Spinal cord (tissue), 9 donors: ENCODE measurements at regions not wholly inside any gene's neighbourhood (a gene's known extent, or its start where the extent isn't known, plus 50 kb on each side); places are given as distances from the start of the nearest gene placed in this dataset.
A peak's percentile ranks its signal among the peaks of the same experiment; 100 is the strongest.

Experiments used
- DNase-seq, 6 donors: peaks; one replicate each; pipeline versions ENCODE4 v3.0.0 to v3.0.0-alpha.2; 2013 to 2015; ENCODE audit warnings: low spot score in 6 of 6, low read depth in 4 of 6
- H3K27ac ChIP-seq: one replicate; pipeline ENCODE4 v1.5.1; 2013; ENCODE audit warnings: low read depth, low read length, control low read depth
- H3K27me3 ChIP-seq: one replicate; pipeline ENCODE4 v1.6.1; 2013; ENCODE audit warnings: low read length; ENCODE audit not compliant: control insufficient read depth, insufficient read depth
- H3K36me3 ChIP-seq: one replicate; pipeline ENCODE4 v1.6.1; 2013; ENCODE audit warnings: low read length; ENCODE audit not compliant: control insufficient read depth, insufficient read depth
- H3K4me1 ChIP-seq: one replicate; pipeline ENCODE4 v1.6.1; 2013; ENCODE audit warnings: low read length; ENCODE audit not compliant: control insufficient read depth, insufficient read depth
- H3K4me3 ChIP-seq: one replicate; pipeline ENCODE4 v1.5.1; 2013; ENCODE audit warnings: low read depth, low read length, control low read depth
- H3K9me3 ChIP-seq: one replicate; pipeline ENCODE4 v1.6.1; 2013; ENCODE audit warnings: low read length; ENCODE audit not compliant: control insufficient read depth, insufficient read depth
- WGBS: methylation state at CpG from one replicate; pipeline ENCODE4 v1.1.5; 2013; ENCODE audit warnings: missing lambda C conversion rate; ENCODE audit not compliant: insufficient coverage; 5-methylcytosine and 5-hydroxymethylcytosine counted together
- donor health status: healthy.

DNA sequence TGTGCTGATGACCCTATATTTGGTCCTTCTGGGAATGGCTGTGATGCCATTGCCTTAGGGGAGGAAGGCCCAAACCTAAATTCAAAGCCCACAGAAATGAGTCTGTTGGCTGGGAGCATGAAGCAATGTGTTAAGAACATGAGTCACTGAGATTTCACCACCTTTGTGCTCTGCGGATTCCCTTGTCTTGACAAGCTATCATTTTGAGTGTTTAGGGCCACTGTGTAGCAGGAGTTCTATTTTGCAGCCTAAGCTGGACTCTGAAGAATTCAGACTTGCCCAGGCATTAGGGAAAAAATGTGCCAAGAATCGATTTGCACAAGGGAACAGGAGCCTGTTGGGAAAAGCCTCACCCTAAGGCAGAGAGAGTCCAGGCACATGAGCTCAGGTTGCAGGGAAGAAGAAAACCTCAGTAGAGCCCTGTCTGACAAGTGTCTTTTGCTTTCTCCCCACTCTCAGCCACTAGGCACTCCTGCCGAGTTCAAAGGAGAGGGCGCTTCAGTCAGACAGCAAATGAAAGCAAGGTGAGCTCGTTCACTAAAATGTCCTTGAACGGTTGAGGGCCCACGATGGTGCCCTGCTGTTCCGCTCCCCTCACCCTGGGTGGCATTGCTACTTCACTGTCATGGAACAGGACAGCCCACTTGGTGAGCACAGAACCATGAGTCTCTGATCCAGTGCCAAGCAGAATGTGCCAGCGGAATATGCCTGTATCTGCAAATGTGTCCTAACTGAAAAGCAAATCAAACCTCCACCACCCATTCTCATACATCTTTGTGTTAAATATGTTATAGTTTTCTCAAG lies 93.6 kb downstream of the PRLHR start:
- Histone ChIP-seq H3K4me3 (no peak overlapping the region), H3K36me3 (no peaks in the 10 kb centered on the region), H3K27ac (no peak overlapping the region), H3K27me3 (peaks cover 2% of the 10 kb centered on the region), H3K9me3 (no peaks in the 10 kb centered on the region), H3K4me1 (no peaks in the 10 kb centered on the region)
- DNase-seq: no peak
- 63% methylated on average over 8 of the region's 9 CpGs for WGBS

DNA sequence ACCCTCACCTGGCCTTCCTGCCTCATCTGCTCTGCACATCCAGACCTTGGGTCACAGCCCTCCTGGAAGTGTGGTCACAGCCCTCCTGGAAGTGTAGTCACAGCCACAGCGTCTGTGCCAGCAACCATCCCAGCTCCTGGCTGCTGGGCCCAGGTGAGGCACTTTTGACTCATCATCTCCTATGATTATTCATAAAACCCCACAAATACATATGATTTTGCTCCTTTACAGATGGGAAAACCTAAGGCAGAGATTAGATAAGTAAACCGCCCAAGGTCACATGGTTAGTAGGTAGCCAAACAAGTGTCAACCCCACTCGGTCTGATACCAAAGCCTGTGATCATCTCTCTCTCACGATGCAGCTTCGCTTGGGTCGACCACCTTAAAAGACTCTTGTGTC lies 94.3 kb downstream of the PRLHR start:
- no peak for DNase-seq
- 95% methylated on average over 5 of the region's 6 CpGs for WGBS
- Histone ChIP-seq H3K27me3 (peaks cover 2% of the 10 kb centered on the region), H3K36me3 (no peaks in the 10 kb centered on the region), H3K4me1 (no peaks in the 10 kb centered on the region), H3K4me3 (no peak overlapping the region), H3K27ac (no peak overlapping the region), H3K9me3 (no peaks in the 10 kb centered on the region)

DNA sequence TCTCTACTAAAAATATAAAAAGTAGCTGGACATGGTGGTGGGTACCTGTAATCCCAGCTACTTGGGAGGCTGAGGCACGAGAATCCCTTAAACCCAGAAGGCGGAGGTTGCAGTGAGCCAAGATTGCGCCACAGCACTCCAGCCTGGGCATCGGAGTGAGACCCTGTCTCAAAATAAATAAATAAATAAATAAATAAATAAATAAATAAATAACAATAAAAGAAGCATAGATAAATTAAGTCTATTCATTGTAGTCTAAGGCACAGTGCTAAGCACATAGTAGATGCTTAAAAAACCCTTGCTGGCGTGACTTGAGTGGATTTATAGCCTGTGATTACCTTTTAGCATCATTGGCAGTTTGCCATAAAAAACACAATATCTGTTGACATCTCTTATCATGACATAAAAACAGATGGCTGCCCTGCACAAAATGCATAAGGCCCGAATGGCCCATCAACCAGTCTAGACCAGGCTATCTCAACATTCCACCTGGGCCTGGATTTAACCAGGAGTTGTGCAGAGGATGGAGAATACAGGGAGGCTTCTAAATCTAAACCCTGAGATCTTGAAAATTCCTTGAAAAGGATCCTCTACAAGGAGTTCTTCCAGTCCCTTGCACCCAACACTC lies 94.9 kb downstream of the PRLHR start:
- Histone ChIP-seq H3K9me3 (no peaks in the 10 kb centered on the region), H3K36me3 (no peaks in the 10 kb centered on the region), H3K4me1 (no peaks in the 10 kb centered on the region), H3K27me3 (peaks cover 2% of the 10 kb centered on the region), H3K4me3 (no peak overlapping the region), H3K27ac (no peak overlapping the region)
- no CpG with 5 or more reads among the region's 6 CpGs for WGBS
- no peak for DNase-seq

DNA sequence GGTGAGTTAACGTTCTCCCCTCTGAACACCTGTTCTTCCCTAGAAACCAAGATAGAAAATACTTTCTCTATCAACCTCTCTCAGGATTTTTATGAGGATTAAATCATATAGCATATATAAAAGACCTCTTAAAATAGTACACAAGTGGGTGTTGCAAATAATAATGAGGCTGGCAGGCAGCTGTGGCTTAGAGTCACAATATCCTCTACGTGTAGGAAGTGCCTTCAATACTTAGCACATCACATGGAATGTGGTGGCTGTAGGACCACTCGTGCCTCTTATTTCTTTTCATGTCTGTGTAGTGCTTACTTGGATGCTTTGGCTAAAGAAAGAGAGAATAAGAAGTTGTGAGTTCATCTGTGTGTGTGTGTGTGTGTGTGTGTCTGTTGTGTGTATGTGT lies 96.3 kb downstream of the PRLHR start:
- no peak for DNase-seq
- Histone ChIP-seq H3K9me3 (no peaks in the 10 kb centered on the region), H3K36me3 (no peaks in the 10 kb centered on the region), H3K4me1 (no peaks in the 10 kb centered on the region), H3K27me3 (peaks cover 2% of the 10 kb centered on the region), H3K4me3 (no peak overlapping the region), H3K27ac (no peak overlapping the region)
- WGBS: 100% methylated on average over 1 of the region's 3 CpGs

DNA sequence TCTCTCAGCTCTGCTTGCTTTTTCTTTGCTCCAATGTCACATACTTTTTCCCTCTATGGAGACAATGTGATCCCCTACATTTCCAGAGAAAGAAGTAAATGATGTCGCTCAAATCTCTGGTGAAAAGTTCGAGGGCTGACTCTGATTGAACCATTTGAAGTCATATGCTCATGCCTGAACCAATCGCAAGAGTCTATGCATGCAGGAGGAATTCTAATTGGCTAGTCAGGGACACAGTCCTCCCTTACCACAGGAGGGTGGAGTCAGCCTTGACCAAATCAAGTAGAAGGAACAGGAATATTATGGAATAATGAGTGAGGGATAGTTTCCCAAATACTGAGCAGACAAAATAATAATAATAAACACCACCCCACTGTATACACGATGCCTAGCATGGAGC lies 96.8 kb downstream of the PRLHR start:
- no CpG with 5 or more reads among the region's 4 CpGs for WGBS
- no peaks in the 10 kb centered on the region for H3K36me3 ChIP-seq
- no peak overlapping the region for H3K27ac ChIP-seq
- H3K4me3 ChIP-seq: no peak overlapping the region
- no peaks in the 10 kb centered on the region for H3K9me3 ChIP-seq
- no peak for DNase-seq
- H3K4me1 ChIP-seq: no peaks in the 10 kb centered on the region
- peaks cover 2% of the 10 kb centered on the region for H3K27me3 ChIP-seq

DNA sequence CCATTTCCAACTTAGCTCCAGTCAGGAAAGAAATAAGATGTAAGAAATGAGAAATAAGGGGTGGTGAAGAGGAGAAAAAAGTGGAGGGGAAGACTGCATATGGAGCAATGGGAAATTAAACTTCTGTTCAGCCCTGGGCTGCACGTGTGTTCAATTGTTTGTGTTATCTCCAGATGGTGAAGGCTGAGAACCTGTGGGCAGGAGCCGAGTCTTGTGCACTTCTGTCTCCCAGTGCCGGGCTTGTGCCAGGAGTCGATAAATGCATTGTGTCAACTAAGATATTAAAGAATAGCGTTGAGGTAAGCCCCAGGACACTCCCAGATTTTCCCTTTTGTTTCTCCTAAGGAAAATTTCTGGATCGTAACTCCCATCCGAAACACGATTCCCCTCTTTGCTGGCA lies 98.2 kb downstream of the PRLHR start:
- DNase-seq: peak in 1 of 6 donors; percentile 47
- Histone ChIP-seq H3K9me3 (no peaks in the 10 kb centered on the region), H3K4me1 (no peaks in the 10 kb centered on the region), H3K27ac (no peak overlapping the region), H3K4me3 (no peak overlapping the region), H3K27me3 (peaks cover 2% of the 10 kb centered on the region), H3K36me3 (no peaks in the 10 kb centered on the region)
- 84% methylated on average over 7 of the region's 8 CpGs for WGBS

DNA sequence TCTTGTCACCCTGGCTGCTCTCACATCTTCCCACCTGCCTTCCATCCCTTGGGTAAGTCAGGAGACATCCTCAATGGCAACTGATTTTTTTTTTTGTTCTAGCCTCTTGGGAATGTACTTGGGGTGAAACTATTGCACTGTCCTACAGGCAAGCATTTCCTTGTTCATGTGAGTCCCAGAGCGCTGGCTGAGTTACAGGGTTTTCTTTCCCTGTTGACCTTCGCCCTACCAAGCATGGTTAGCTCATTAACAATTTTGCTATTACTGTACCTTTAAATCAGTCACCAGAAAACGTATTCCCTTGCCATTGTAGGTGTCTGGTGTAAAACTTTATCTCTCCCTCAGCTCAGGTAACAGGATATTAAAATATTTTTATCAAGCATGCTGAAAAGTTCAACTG lies 98.9 kb downstream of the PRLHR start:
- no peak overlapping the region for H3K4me3 ChIP-seq
- H3K9me3 ChIP-seq: no peaks in the 10 kb centered on the region
- DNase-seq: no peak
- H3K27ac ChIP-seq: no peak overlapping the region
- no CpG with 5 or more reads among the region's 3 CpGs for WGBS
- H3K36me3 ChIP-seq: no peaks in the 10 kb centered on the region
- peaks cover 2% of the 10 kb centered on the region for H3K27me3 ChIP-seq
- H3K4me1 ChIP-seq: no peaks in the 10 kb centered on the region

DNA sequence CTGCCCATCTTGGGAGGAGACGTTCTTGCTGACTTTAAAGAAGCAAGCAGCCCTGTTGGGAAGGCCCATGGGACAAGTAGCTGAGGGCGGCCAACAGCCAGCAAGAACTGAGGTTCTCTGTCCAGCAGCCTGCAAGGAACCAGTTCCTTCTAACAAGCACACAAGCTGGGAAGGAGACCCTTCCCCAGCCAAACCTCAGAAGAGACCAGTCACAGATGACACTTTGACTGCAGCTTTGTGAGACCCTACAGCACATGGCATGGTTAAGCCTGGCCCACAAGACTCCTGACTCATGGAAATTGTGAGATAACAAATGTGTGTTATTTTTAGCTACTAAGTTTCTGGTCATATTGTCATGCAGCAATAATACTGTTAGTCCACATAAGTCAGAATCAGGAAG lies 99.9 kb downstream of the PRLHR start:
- no peaks in the 10 kb centered on the region for H3K4me1 ChIP-seq
- H3K4me3 ChIP-seq: no peak overlapping the region
- H3K27me3 ChIP-seq: peaks cover 2% of the 10 kb centered on the region
- no peaks in the 10 kb centered on the region for H3K36me3 ChIP-seq
- no peak for DNase-seq
- H3K9me3 ChIP-seq: no peaks in the 10 kb centered on the region
- 95% methylated on average over 2 of the region's 2 CpGs for WGBS
- no peak overlapping the region for H3K27ac ChIP-seq

DNA sequence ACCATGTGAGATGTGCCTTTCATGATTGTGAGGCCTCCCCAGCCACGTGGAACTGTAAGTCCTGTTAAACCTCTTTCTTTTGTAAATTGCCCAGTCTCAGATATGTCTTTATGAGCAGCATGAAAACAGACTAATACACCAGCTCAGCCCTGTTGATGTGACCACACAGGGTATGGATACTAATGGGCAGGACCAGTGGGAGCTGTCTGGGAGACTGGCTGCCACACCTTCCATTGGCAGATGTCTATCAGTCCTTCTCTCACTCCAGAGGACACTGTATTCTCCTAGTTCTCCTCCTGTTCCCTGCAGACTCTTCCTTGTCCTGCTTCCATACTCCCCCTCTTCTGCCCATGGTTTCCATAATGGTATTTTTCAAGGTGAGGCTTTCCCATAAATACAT lies 104.4 kb downstream of the PRLHR start:
- no peak overlapping the region for H3K4me3 ChIP-seq
- H3K36me3 ChIP-seq: no peaks in the 10 kb centered on the region
- H3K9me3 ChIP-seq: peaks cover 2% of the 10 kb centered on the region
- no peaks in the 10 kb centered on the region for H3K4me1 ChIP-seq
- H3K27me3 ChIP-seq: no peaks in the 10 kb centered on the region
- no peak overlapping the region for H3K27ac ChIP-seq
- 0% methylated on average over 1 of the region's 1 CpG for WGBS
- DNase-seq: no peak
